Upper lobe of left lung (tissue), 4 donors: ENCODE measurements at regions not wholly inside any gene's neighbourhood (a gene's known extent, or its start where the extent isn't known, plus 50 kb on each side); places are given as distances from the start of the nearest gene placed in this dataset.

ENCODE experiments used
- CTCF ChIP-seq, 6 experiments: fragments of 450-650 bp in 4 of 6; fragments of 200-600 bp in 2 of 6; sonication (generic) in 2 of 6; IDR thresholded peaks; one replicate each; pipeline ENCODE4 v1.5.1; 2016 to 2019; ENCODE audit warnings: antibody characterized with exemption in 6 of 6
- EP300 ChIP-seq, 4 donors: sonication (generic); formaldehyde crosslinking; IDR thresholded peaks; one replicate each; pipeline ENCODE4 v1.5.1; 2017; ENCODE audit warnings: antibody characterized with exemption in 4 of 4, control low read depth in 2 of 4
- POLR2A ChIP-seq, 4 donors: fragments of 450-650 bp; IDR thresholded peaks; one replicate each; pipeline ENCODE4 v1.5.1; 2016 to 2017; ENCODE audit warnings: antibody characterized with exemption in 4 of 4, mild to moderate bottlenecking in 2 of 4

- peak in 5 of 6 experiments; percentile 10 to 51 (median 35) for TF ChIP-seq CTCF (IDR thresholded peaks at IDR 0.05)
- TF ChIP-seq EP300 (IDR thresholded peaks at IDR 0.05): no peak
- peak in 1 of 4 donors; percentile 55 for TF ChIP-seq POLR2A (IDR thresholded peaks at IDR 0.05)
These were observed 114.9 kb upstream of the BTN3A2 start for GRCh38 chr6:26249957-26250697.
